Liver (tissue), 3 donors: ENCODE measurements at regions not wholly inside any gene's neighbourhood (a gene's known extent, or its start where the extent isn't known, plus 50 kb on each side); places are given as distances from the start of the nearest gene placed in this dataset.

Source experiments
- HNF4G ChIP-seq: IDR thresholded peaks from 2 replicates; pipeline ENCODE4 v1.6.1; 2016; ENCODE audit warnings: antibody characterized with exemption
- JUND ChIP-seq, 2 donors: IDR thresholded peaks; 2 replicates each; pipeline ENCODE4 v1.6.1; 2016; ENCODE audit warnings: antibody characterized with exemption in 2 of 2
- TF ChIP-seq, protein P1 (sequence below): fragments of 150-350 bp; IDR thresholded peaks from 2 replicates; pipeline ENCODE4 v1.5.1; 2017; ENCODE audit warnings: improper control_type of control experiment, low read depth, low read length; ENCODE audit not compliant: missing input control
- TF ChIP-seq, protein P2 (sequence below): IDR thresholded peaks from 2 replicates; pipeline ENCODE4 v1.6.1; 2016; ENCODE audit warnings: antibody characterized with exemption, mild to moderate bottlenecking
- TF ChIP-seq, protein P3 (sequence below): IDR thresholded peaks from 2 replicates; pipeline ENCODE4 v1.6.1; 2016; ENCODE audit warnings: antibody characterized with exemption
- TF ChIP-seq, protein P4 (sequence below): IDR thresholded peaks from 2 replicates; pipeline ENCODE4 v1.6.1; 2016; ENCODE audit warnings: antibody characterized with exemption
- donor health status: healthy.
- donor health status: healthy.

DNA sequence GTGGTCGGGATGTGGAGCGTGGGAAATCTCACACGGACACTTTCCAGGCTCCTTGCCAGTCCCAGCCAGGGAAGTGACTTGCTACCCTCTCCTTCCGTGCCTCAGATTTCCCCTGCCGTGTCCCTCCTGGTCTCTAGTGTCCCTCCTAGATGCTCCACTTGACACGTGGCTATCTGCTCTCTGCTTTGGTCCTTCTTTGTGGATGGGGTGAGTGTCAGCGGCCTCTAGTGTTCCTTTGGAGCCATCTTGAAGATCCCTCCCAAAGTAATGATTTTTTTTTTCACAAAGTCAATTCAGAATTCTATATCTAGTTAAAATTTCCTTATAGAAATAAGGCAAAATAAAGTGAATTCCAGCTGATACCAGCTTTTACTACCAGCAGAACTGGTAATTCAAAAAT lies 117.7 kb downstream of the MRPL36 start:
- TF ChIP-seq, protein P1, sequence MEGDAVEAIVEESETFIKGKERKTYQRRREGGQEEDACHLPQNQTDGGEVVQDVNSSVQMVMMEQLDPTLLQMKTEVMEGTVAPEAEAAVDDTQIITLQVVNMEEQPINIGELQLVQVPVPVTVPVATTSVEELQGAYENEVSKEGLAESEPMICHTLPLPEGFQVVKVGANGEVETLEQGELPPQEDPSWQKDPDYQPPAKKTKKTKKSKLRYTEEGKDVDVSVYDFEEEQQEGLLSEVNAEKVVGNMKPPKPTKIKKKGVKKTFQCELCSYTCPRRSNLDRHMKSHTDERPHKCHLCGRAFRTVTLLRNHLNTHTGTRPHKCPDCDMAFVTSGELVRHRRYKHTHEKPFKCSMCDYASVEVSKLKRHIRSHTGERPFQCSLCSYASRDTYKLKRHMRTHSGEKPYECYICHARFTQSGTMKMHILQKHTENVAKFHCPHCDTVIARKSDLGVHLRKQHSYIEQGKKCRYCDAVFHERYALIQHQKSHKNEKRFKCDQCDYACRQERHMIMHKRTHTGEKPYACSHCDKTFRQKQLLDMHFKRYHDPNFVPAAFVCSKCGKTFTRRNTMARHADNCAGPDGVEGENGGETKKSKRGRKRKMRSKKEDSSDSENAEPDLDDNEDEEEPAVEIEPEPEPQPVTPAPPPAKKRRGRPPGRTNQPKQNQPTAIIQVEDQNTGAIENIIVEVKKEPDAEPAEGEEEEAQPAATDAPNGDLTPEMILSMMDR, result no peak
- TF ChIP-seq, protein P2, sequence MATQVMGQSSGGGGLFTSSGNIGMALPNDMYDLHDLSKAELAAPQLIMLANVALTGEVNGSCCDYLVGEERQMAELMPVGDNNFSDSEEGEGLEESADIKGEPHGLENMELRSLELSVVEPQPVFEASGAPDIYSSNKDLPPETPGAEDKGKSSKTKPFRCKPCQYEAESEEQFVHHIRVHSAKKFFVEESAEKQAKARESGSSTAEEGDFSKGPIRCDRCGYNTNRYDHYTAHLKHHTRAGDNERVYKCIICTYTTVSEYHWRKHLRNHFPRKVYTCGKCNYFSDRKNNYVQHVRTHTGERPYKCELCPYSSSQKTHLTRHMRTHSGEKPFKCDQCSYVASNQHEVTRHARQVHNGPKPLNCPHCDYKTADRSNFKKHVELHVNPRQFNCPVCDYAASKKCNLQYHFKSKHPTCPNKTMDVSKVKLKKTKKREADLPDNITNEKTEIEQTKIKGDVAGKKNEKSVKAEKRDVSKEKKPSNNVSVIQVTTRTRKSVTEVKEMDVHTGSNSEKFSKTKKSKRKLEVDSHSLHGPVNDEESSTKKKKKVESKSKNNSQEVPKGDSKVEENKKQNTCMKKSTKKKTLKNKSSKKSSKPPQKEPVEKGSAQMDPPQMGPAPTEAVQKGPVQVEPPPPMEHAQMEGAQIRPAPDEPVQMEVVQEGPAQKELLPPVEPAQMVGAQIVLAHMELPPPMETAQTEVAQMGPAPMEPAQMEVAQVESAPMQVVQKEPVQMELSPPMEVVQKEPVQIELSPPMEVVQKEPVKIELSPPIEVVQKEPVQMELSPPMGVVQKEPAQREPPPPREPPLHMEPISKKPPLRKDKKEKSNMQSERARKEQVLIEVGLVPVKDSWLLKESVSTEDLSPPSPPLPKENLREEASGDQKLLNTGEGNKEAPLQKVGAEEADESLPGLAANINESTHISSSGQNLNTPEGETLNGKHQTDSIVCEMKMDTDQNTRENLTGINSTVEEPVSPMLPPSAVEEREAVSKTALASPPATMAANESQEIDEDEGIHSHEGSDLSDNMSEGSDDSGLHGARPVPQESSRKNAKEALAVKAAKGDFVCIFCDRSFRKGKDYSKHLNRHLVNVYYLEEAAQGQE, result no peak
- TF ChIP-seq JUND (IDR thresholded peaks at IDR 0.05) (no peak), HNF4G (no peak)
- TF ChIP-seq, protein P3, sequence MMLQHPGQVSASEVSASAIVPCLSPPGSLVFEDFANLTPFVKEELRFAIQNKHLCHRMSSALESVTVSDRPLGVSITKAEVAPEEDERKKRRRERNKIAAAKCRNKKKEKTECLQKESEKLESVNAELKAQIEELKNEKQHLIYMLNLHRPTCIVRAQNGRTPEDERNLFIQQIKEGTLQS, result no peak
- TF ChIP-seq, protein P4, sequence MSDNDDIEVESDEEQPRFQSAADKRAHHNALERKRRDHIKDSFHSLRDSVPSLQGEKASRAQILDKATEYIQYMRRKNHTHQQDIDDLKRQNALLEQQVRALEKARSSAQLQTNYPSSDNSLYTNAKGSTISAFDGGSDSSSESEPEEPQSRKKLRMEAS, result no peak
